ENCODE measurements at regions not wholly inside any gene's neighbourhood (a gene's known extent, or its start where the extent isn't known, plus 50 kb on each side); places are given as distances from the start of the nearest gene placed in this dataset.
A peak's percentile ranks its signal among the peaks of the same experiment; 100 is the strongest.

GRCh38 chr17:429589-429988 lies 77.0 kb upstream of the RPH3AL start:
- DNase-seq (ENCODE audit: low read depth in 1 of 2, low spot score in 2 of 2) (no peak), FAIRE-seq (no peak)
- Histone ChIP-seq H3K9ac (replicated peaks in 1 of 4; ENCODE audit: extremely low read depth in 1 of 4, low read depth in 3 of 4, low read length in 3 of 4) (no peak overlapping the region), H2BK20ac (ENCODE audit: low read length) (no peak overlapping the region; the same call in 1 of the 2 replicates), H3K18ac (ENCODE audit: extremely low read depth, low read length) (no peak overlapping the region), H4K5ac (ENCODE audit: insufficient read length, low read depth, low read length) (no peak overlapping the region), H2BK120ac (replicated peaks; ENCODE audit: low read depth, low read length) (no peak overlapping the region), H2BK5ac (ENCODE audit: low read depth, low read length) (no peak overlapping the region), H3K79me1 (ENCODE audit: low read depth, low read length) (no peaks in the 10 kb centered on the region), H4K8ac (ENCODE audit: extremely low read depth, insufficient read depth, low read length) (no peak overlapping the region), H4K91ac (replicated peaks; ENCODE audit: insufficient read length, low read length) (no peak overlapping the region), H3K23me2 (ENCODE audit: low read depth, low read length) (no peaks in the 10 kb centered on the region; the same call in 1 of the 2 replicates), H3K27ac (ENCODE audit: low read depth, low read length) (no peak overlapping the region), H3K14ac (ENCODE audit: insufficient read length) (no peak overlapping the region), H3K56ac (replicated peaks; ENCODE audit: insufficient read length, low read depth, low read length) (no peak overlapping the region), H2BK15ac (ENCODE audit: low read length) (no peak overlapping the region), H2AFZ (ENCODE audit: low read length) (no peak overlapping the region), H3K4me3 (ENCODE audit: extremely low read depth in 1 of 4, insufficient read depth in 2 of 4, low read depth in 3 of 4, low read length in 4 of 4) (no peak overlapping the region), H2AK5ac (ENCODE audit: low read depth, low read length) (peak overlapping the region; percentile 93; the same call in 1 of the 2 replicates), H3K23ac (ENCODE audit: insufficient read length) (no peak overlapping the region), H4K20me1 (replicated peaks in 1 of 2; ENCODE audit: control insufficient read depth in 1 of 2, insufficient read depth in 2 of 2, low read length in 2 of 2) (no peaks in the 10 kb centered on the region), H3K4me1 (replicated peaks in 1 of 4; ENCODE audit: control insufficient read depth in 3 of 4, insufficient read depth in 4 of 4, low read length in 3 of 4) (peaks cover 0 to 7% (median 7%) of the 10 kb centered on the region in 4 experiments; a peak in 4 of 7 replicates), H2BK12ac (ENCODE audit: low read depth, low read length) (peak overlapping the region; percentile 75; the same call in 1 of the 2 replicates), H3K9me3 (ENCODE audit: insufficient read depth in 2 of 2, low read depth in 1 of 2, low read length in 1 of 2) (peaks cover 0 to 6% of the 10 kb centered on the region in 2 experiments; a peak in 1 of 4 replicates), H3K4me2 (ENCODE audit: insufficient read depth in 1 of 2, low read depth in 2 of 2, low read length in 2 of 2) (no peak overlapping the region), H3K27me3 (replicated peaks in 1 of 4; ENCODE audit: control insufficient read depth in 3 of 4, extremely low read depth in 1 of 4, insufficient read depth in 3 of 4, low read length in 3 of 4) (no peaks in the 10 kb centered on the region), H3K79me2 (ENCODE audit: control insufficient read depth in 1 of 2, insufficient read depth in 2 of 2, low read length in 2 of 2) (no peaks in the 10 kb centered on the region), H3K36me3 (ENCODE audit: control insufficient read depth in 2 of 4, insufficient read depth in 4 of 4, low read length in 3 of 4) (no peaks in the 10 kb centered on the region), H3K4ac (replicated peaks; ENCODE audit: insufficient read length, low read depth, low read length) (no peak overlapping the region)
- ChIA-PET CTCF (ENCODE audit: partially characterized antibody) (interaction anchor here (1.1 kb wide), 1 partner anchor 18 kb away, joined by 4 read pairs; no protein-coding TSS in a partner anchor), POLR2A (ENCODE audit: partially characterized antibody) (no interaction called here)
- 83% methylated on average over 8 of the region's 8 CpGs; no CpG with 5 or more reads in 1 of the 2 experiments for WGBS, 2 experiments (ENCODE audit: extremely low coverage in 1 of 2, insufficient coverage in 1 of 2, insufficient read length in 1 of 2, insufficient replicate concordance in 2 of 2, low coverage in 1 of 2, low lambda C conversion rate in 2 of 2, missing lambda C conversion rate in 1 of 2)
- no peak for TF ChIP-seq KDM5A (IDR thresholded peaks at IDR 0.05; ENCODE audit: low read length)
- no peak for TF ChIP-seq SP4 (IDR thresholded peaks at IDR 0.05; ENCODE audit: low read length)
- TF ChIP-seq CHD1 (IDR thresholded peaks at IDR 0.05; ENCODE audit: low read depth, low read length): no peak
- no peak for TF ChIP-seq TAF1 (IDR thresholded peaks at IDR 0.05; ENCODE audit: low read depth, low read length)

All from H1 (cell line).